ENCODE measurements at regions not wholly inside any gene's neighbourhood (a gene's known extent, or its start where the extent isn't known, plus 50 kb on each side); places are given as distances from the start of the nearest gene placed in this dataset.

DNA sequence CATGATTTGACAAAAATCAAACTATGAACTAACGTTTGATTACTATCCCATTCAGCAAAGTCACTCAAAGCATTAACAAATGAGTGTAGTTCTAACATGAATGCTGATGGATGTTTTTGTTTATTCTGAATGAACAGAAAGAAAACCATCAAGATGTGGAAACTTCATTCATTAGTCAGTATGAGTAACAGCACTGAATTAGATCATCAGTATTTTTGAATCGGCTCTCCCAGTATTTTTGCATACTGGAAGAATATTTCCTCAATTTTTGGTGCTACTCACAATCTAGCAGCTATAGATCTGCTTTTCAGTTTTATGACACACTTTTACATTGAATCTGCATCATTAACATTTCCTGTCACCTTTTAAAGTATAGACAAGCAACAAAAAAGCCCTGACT lies 63.8 kb upstream of the CD83 start:
- TF ChIP-seq EZH2phosphoT487 (IDR thresholded peaks at IDR 0.05; ENCODE audit: borderline replicate concordance, low read length), result no peak
- TF ChIP-seq, protein P1, sequence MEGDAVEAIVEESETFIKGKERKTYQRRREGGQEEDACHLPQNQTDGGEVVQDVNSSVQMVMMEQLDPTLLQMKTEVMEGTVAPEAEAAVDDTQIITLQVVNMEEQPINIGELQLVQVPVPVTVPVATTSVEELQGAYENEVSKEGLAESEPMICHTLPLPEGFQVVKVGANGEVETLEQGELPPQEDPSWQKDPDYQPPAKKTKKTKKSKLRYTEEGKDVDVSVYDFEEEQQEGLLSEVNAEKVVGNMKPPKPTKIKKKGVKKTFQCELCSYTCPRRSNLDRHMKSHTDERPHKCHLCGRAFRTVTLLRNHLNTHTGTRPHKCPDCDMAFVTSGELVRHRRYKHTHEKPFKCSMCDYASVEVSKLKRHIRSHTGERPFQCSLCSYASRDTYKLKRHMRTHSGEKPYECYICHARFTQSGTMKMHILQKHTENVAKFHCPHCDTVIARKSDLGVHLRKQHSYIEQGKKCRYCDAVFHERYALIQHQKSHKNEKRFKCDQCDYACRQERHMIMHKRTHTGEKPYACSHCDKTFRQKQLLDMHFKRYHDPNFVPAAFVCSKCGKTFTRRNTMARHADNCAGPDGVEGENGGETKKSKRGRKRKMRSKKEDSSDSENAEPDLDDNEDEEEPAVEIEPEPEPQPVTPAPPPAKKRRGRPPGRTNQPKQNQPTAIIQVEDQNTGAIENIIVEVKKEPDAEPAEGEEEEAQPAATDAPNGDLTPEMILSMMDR (IDR thresholded peaks at IDR 0.05; ENCODE audit: low read depth, low read length, poor library complexity, severe bottlenecking), result no peak
